ENCODE measurements at regions not wholly inside any gene's neighbourhood (a gene's known extent, or its start where the extent isn't known, plus 50 kb on each side); places are given as distances from the start of the nearest gene placed in this dataset.

DNA sequence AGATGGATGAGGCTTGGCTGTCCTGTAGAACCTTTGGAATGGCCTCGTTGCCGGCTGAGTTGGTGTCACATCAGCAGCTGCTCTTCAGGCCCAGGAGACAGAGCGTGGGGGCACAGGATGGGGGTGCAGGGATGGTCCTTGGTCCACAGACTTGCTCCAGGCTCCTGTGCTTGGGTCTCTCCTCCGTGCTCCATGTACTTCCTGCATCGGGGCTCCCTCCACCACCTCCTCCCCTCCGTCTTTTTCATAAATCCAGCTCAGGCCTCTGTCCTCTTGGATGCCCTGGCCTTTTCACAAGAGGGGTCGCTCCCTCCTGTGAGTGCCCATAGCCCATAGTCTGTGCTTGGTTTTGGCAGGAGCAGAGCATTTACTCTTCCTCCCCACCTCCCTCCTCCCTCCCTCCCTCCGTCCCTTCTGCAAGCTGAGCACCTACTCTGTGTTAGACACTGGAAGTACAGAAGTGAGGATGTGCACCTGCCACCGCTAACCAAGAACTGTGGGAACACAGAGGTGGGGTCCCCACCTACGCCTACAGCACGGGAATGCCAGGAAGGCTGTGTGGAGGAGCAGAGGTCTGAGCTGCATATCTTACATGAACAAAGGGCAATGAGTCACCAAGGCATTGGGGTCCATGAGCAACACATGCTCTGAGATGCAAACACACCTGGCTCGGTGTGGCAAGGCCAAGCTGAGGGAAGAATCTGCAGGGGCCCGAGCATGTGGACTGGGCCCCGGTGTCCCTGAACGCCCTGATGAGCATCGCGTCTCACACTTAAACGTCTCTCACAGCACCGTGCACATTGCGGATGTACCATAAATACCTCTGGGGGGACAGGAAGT is 458.7 kb upstream of the HS6ST1 start:
- no peaks in the 10 kb centered on the region for H3K9me3 ChIP-seq (ENCODE audit: control insufficient read depth, insufficient read depth, low read length)
- no peak overlapping the region for H3K4me3 ChIP-seq (ENCODE audit: low read depth, low read length)
- TF ChIP-seq, protein P1, sequence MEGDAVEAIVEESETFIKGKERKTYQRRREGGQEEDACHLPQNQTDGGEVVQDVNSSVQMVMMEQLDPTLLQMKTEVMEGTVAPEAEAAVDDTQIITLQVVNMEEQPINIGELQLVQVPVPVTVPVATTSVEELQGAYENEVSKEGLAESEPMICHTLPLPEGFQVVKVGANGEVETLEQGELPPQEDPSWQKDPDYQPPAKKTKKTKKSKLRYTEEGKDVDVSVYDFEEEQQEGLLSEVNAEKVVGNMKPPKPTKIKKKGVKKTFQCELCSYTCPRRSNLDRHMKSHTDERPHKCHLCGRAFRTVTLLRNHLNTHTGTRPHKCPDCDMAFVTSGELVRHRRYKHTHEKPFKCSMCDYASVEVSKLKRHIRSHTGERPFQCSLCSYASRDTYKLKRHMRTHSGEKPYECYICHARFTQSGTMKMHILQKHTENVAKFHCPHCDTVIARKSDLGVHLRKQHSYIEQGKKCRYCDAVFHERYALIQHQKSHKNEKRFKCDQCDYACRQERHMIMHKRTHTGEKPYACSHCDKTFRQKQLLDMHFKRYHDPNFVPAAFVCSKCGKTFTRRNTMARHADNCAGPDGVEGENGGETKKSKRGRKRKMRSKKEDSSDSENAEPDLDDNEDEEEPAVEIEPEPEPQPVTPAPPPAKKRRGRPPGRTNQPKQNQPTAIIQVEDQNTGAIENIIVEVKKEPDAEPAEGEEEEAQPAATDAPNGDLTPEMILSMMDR (IDR thresholded peaks at IDR 0.05; ENCODE audit: low read depth, low read length) = no peak
- no peak overlapping the region for H3K27ac ChIP-seq (ENCODE audit: low read depth, low read length)
- ChIA-PET POLR2A (no interaction called here), CTCF (interaction anchor here (1.1 kb wide), 1 partner anchor 40 kb away, joined by 3 read pairs; no protein-coding TSS in a partner anchor)
- H3K27me3 ChIP-seq (ENCODE audit: control insufficient read depth, insufficient read depth, low read length) = peaks cover 11% of the 10 kb centered on the region
- no peak for DNase-seq (ENCODE audit: low read depth, low spot score)

DNA sequence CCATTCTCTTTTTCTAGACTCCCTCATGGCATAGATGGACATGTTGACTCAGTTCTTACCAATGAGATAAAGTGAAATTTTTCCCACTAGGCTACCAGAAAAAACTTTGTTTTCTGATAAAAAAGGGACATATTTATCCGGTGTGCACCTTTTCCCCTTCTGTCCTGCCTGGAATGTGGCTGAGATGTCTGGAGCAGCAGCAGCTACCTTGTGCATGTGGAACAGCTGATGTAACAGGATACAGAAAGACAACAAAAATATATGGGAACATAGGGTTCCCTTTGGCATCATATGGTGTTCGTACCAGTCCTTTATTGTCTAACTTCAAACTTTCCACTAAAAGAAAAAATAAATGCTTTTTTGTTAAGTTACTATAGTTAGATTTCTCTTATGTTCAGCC is 460.2 kb upstream of the HS6ST1 start:
- ChIA-PET CTCF (interaction anchor here (1.1 kb wide), 1 partner anchor 42 kb away, joined by 3 read pairs; no protein-coding TSS in a partner anchor), POLR2A (no interaction called here)
- no peak for DNase-seq (ENCODE audit: low read depth, low spot score)
- TF ChIP-seq, protein P1 (IDR thresholded peaks at IDR 0.05; ENCODE audit: low read depth, low read length) = no peak
- Histone ChIP-seq H3K27ac (ENCODE audit: low read depth, low read length) (no peak overlapping the region), H3K27me3 (ENCODE audit: control insufficient read depth, insufficient read depth, low read length) (peaks cover 9% of the 10 kb centered on the region), H3K4me3 (ENCODE audit: low read depth, low read length) (no peak overlapping the region), H3K9me3 (ENCODE audit: control insufficient read depth, insufficient read depth, low read length) (no peaks in the 10 kb centered on the region)

DNA sequence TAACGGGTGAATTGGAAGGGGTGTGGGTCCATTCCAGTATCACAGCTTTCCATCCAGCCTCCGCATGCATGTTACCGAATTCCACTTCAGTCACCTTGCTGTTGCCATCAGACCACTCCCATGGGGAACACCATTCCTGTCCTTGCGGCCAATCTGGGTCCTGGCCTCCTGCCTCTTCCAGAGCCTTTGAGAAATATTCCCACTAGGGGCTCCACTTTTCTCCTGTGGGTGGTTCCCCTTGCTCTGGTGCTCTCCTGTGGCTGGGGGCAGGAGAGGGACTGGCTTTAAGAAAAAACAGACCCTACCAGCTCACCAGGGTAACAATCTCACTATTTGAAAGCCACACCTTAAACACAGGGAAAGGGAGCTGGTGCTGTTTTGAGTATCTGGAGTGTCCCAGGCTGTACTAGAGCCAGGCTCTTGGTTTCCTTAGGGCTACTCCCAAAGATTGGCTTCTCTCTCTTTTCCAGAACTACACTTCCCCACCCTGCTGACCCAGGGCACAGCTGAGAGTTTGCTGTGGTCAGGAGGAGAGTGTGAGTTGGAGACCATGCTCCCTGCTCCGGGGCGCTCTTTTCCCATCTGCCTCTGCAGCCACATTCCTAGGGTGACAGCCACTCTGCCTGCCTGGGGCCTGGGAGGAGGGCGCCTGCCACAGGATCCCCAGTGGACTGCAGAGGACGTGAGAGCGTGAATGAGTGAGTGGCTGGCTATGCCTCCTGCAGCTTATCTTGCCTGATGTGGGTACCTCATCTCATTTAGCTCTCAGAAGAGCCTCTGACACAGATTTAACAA is 460.8 kb upstream of the HS6ST1 start:
- ChIA-PET POLR2A (no interaction called here), CTCF (no interaction called here)
- no peak for DNase-seq (ENCODE audit: low read depth, low spot score)
- Histone ChIP-seq H3K27ac (ENCODE audit: low read depth, low read length) (no peak overlapping the region), H3K27me3 (ENCODE audit: control insufficient read depth, insufficient read depth, low read length) (peaks cover 9% of the 10 kb centered on the region), H3K4me3 (ENCODE audit: low read depth, low read length) (no peak overlapping the region), H3K9me3 (ENCODE audit: control insufficient read depth, insufficient read depth, low read length) (peaks cover under 1% of the 10 kb centered on the region; the same call in 1 of the 2 replicates)
- TF ChIP-seq, protein P1 (IDR thresholded peaks at IDR 0.05; ENCODE audit: low read depth, low read length) = no peak

DNA sequence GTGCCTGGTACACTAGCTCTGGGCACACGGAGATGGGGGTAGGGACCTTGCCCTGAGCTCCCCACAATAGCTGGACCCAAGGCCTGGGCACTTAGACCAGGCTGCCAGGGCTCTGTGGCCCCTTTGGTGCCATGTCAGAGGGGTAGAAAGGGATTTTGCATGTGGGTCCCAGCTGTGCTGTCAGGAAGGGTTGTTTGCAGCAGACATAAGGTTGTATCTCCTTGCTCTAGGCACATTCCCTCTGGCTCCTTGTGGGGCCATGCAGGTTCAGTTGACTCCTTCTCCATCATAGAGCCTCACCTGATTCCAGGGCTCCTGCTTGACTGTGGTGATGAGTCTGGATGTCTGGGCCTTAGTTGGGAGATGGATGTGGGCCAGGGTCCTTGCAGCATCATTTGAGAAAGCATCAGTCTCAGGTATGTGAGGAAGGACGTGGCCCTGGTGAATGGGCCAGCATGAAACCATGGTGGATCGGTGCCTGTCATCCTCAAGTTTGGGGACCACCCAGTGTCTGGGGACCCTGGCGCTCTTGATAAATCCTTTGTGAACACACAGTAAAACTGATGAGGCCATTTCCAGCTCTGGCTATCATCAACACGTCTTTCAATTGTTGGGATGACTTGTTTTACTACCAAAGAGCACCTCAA is 461.9 kb upstream of the HS6ST1 start:
- Histone ChIP-seq H3K27ac (ENCODE audit: low read depth, low read length) (no peak overlapping the region), H3K4me3 (ENCODE audit: low read depth, low read length) (no peak overlapping the region), H3K9me3 (ENCODE audit: control insufficient read depth, insufficient read depth, low read length) (peaks cover 6% of the 10 kb centered on the region; the same call in 1 of the 2 replicates), H3K27me3 (ENCODE audit: control insufficient read depth, insufficient read depth, low read length) (peaks cover 9% of the 10 kb centered on the region)
- TF ChIP-seq, protein P1 (IDR thresholded peaks at IDR 0.05; ENCODE audit: low read depth, low read length) = no peak
- CTCF ChIA-PET = no interaction called here
- no peak for DNase-seq (ENCODE audit: low read depth, low spot score)
- POLR2A ChIA-PET = no interaction called here

All from AG04450 (cell line).